K562 (cell line): ENCODE measurements at regions not wholly inside any gene's neighbourhood (a gene's known extent, or its start where the extent isn't known, plus 50 kb on each side); places are given as distances from the start of the nearest gene placed in this dataset.

Source experiments
- ATAC-seq: fragments of 200-7000 bp; cut with Tn5 transposase; 3 replicates; pipeline ENCODE4 v1.9.1; 2020; ENCODE audit warnings: moderate library complexity
- BruUV-seq: library from RNA; stranded (reverse); fragments of 400-500 nt; replicated peaks from 2 replicates; lab custom pipeline; 2021; lab: Mats Ljungman, UMichigan
- CTCF ChIA-PET: fragments of 300-600 bp; formaldehyde crosslinking; extraction: SDS; loops from one replicate; lab custom pipeline; 2021; ENCODE audit warnings: low intra/inter-chr PET ratio; lab: Yijun Ruan, JAX
- POLR2A ChIA-PET: fragments of 300-600, 350-650 bp; sonication (Branson Sonifier 250); formaldehyde crosslinking; extraction: SDS; loops from one replicate; lab custom pipeline; 2021; ENCODE audit warnings: antibody characterized with exemption, inconsistent platforms; lab: Yijun Ruan, JAX
- DNase-seq, 4 experiments: peaks; one replicate each; pipeline versions ENCODE4 v3.0.0 to v3.0.0-alpha.2; 2011 to 2018; ENCODE audit warnings: low spot score in 3 of 4, mixed read lengths in 3 of 4; ENCODE audit errors: extremely low read depth in 1 of 4
- FAIRE-seq: peaks from 2 replicates; lab custom pipeline; 2011; peaks lifted over from hg19 to GRCh38; lab: Jason Lieb, UNC
- H2AFZ ChIP-seq: 2 replicates; pipeline ENCODE4 v1.6.0; 2011; ENCODE audit warnings: low read depth, low read length, control low read depth, inconsistent platforms
- H3K27ac ChIP-seq: fragments of 200-600 bp; 3 replicates; pipeline ENCODE4 v1.8.0; 2011; ENCODE audit warnings: low read depth, mild to moderate bottlenecking, control low read depth, inconsistent platforms, low read length, moderate library complexity, mixed read lengths; ENCODE audit errors: extremely low read depth
- H3K27me3 ChIP-seq, 2 experiments: fragments of 300-600 bp in 1 of 2; 2 replicates in 1 of 2; 3 replicates in 1 of 2; pipeline versions ENCODE4 v1.6.0 to v1.8.0; 2011; ENCODE audit warnings: inconsistent platforms in 2 of 2, low read length in 2 of 2, mild to moderate bottlenecking in 1 of 2, mixed read lengths in 1 of 2, moderate library complexity in 1 of 2; ENCODE audit not compliant: control insufficient read depth in 2 of 2, insufficient read depth in 2 of 2
- H3K36me3 ChIP-seq: fragments of 300-600 bp; 3 replicates; pipeline ENCODE4 v1.8.0; 2011; ENCODE audit warnings: mild to moderate bottlenecking, low read length, inconsistent platforms; ENCODE audit not compliant: control insufficient read depth, insufficient read depth
- H3K4me1 ChIP-seq, 2 experiments: fragments of 200-600 bp in 1 of 2; replicated peaks in 1 of 2; 2 replicates in 1 of 2; 3 replicates in 1 of 2; pipeline versions ENCODE4 v1.5.1 to v1.8.0; 2011; ENCODE audit warnings: inconsistent platforms in 2 of 2, low read length in 2 of 2, mild to moderate bottlenecking in 1 of 2, mixed read lengths in 1 of 2, moderate library complexity in 1 of 2; ENCODE audit not compliant: control insufficient read depth in 2 of 2, insufficient read depth in 2 of 2
- H3K4me2 ChIP-seq: 2 replicates; pipeline ENCODE4 v1.6.1; 2011; ENCODE audit warnings: low read length, control low read depth, inconsistent platforms, mixed read lengths; ENCODE audit not compliant: insufficient read depth
- H3K4me3 ChIP-seq: fragments of 200-600 bp; sonication (generic), shearing (Covaris generic); 2 replicates; pipeline ENCODE4 v1.5.1; 2016; ENCODE audit warnings: control low read depth, inconsistent platforms
- H3K79me2 ChIP-seq: fragments of 200-600 bp; 3 replicates; pipeline ENCODE4 v1.8.0; 2011; ENCODE audit warnings: low read length, inconsistent platforms; ENCODE audit not compliant: control insufficient read depth, insufficient read depth
- H3K9ac ChIP-seq, 2 experiments: 2 replicates each; pipeline versions ENCODE4 v1.6.0 to v1.6.1; 2011; ENCODE audit warnings: low read depth in 2 of 2, low read length in 2 of 2, control low read depth in 1 of 2, inconsistent platforms in 1 of 2, mild to moderate bottlenecking in 1 of 2, mixed read lengths in 1 of 2; ENCODE audit not compliant: insufficient read depth in 1 of 2
- H3K9me1 ChIP-seq: one replicate; pipeline ENCODE4 v1.6.0; 2011; ENCODE audit warnings: inconsistent platforms, mild to moderate bottlenecking, low read length, moderate library complexity; ENCODE audit not compliant: control insufficient read depth, insufficient read depth
- H3K9me3 ChIP-seq: replicated peaks from 2 replicates; pipeline ENCODE4 v1.5.1; 2011; ENCODE audit warnings: low read depth, low read length, inconsistent platforms; ENCODE audit not compliant: control insufficient read depth, insufficient read depth
- H4K20me1 ChIP-seq: replicated peaks from 2 replicates; pipeline ENCODE4 v1.6.1; 2011; ENCODE audit warnings: low read length, inconsistent platforms, mixed read lengths; ENCODE audit not compliant: control insufficient read depth, insufficient read depth
- CREB3 ChIP-seq: fragments of 450-650 bp; conservative IDR thresholded peaks from 2 replicates; pipeline ENCODE4 v1.6.1; 2016; ENCODE audit warnings: missing genetic modification characterization, low read depth, mild to moderate bottlenecking, missing compliant biosample characterization, moderate library complexity
- HDAC3 ChIP-seq: fragments of 450-650 bp; IDR thresholded peaks from 2 replicates; pipeline ENCODE4 v1.6.1; 2018; ENCODE audit warnings: borderline replicate concordance, mild to moderate bottlenecking, moderate library complexity; ENCODE audit not compliant: partially characterized antibody
- HSF4 ChIP-seq: fragments of 250-450 bp; sonication (Bioruptor Pico); IDR thresholded peaks from 2 replicates; pipeline ENCODE4 v2.1.2; 2022; ENCODE audit warnings: mild to moderate bottlenecking, moderate library complexity, borderline replicate concordance
- NONO ChIP-seq, 2 experiments: fragments of 200-400 bp in 1 of 2; fragments of 450-650 bp in 1 of 2; formaldehyde crosslinking in 1 of 2; IDR thresholded peaks; 2 replicates each; pipeline ENCODE4 v1.6.1; 2017; ENCODE audit warnings: low read depth in 2 of 2, mild to moderate bottlenecking in 2 of 2, moderate library complexity in 2 of 2, low read length in 1 of 2
- ZNF445 ChIP-seq: fragments of 250-450 bp; sonication (Bioruptor Pico); IDR thresholded peaks from 2 replicates; pipeline ENCODE4 v1.4.0; 2020; ENCODE audit warnings: low read depth, mild to moderate bottlenecking, moderate library complexity
- WGBS: fragments of 100-300 bp; shearing (Covaris generic); methylation state at CpG from one replicate; pipeline ENCODE4 v1.1.6; 2016; ENCODE audit warnings: low coverage, mixed read lengths; ENCODE audit not compliant: insufficient coverage; ENCODE audit errors: missing lambda C conversion rate; 5-methylcytosine and 5-hydroxymethylcytosine counted together
- in situ Hi-C: fragments of 300-500 bp; cut with MboI; formaldehyde crosslinking; loops from 4 replicates; pipeline ENCODE4 v1.15.0; 2018; ENCODE audit warnings: inconsistent platforms, mixed read lengths
- intact Hi-C: fragments of 100-400 bp; cut with micrococcal nuclease; formaldehyde crosslinking; loops from 2 replicates; pipeline ENCODE4 v1.14.2; 2022

- ChIA-PET CTCF (no interaction called here), POLR2A (no interaction called here)
- ATAC-seq: no peak
- Histone ChIP-seq H3K4me3 (no peak overlapping the region), H3K27me3 (no peaks in the 10 kb centered on the region), H3K4me1 (no peaks in the 10 kb centered on the region), H3K9me3 (peaks cover 3% of the 10 kb centered on the region; the same call in 1 of the 2 replicates), H3K27ac (no peak overlapping the region), H3K9me1 (no peaks in the 10 kb centered on the region), H3K36me3 (no peaks in the 10 kb centered on the region), H4K20me1 (no peaks in the 10 kb centered on the region), H3K9ac (no peak overlapping the region), H3K79me2 (no peaks in the 10 kb centered on the region), H2AFZ (no peak overlapping the region), H3K4me2 (no peak overlapping the region)
- no TSS peak for BruUV-seq
- peak in 2 of 4 experiments; percentile 25 to 30 for DNase-seq
- WGBS: 58% methylated on average over 2 of the region's 2 CpGs
- TF ChIP-seq CREB3 (tag): no peak
- no peak for TF ChIP-seq ZNF445 (CRISPR knock-in tag)
- no peak for TF ChIP-seq HSF4 (CRISPR knock-in tag)
- no peak for TF ChIP-seq NONO (IDR thresholded peaks at IDR 0.05; ENCODE audit: low read depth in 2 of 2, low read length in 1 of 2)
- no peak for TF ChIP-seq HDAC3
- in situ Hi-C loops: no loop called here
- intact Hi-C loops: no loop called here
- no peak for FAIRE-seq
Measured at GRCh38 chr2:145715601-145716000, 1195.7 kb upstream of the ZEB2 start.
